Choroid plexus epithelial cell (primary cell): ENCODE measurements at regions not wholly inside any gene's neighbourhood (a gene's known extent, or its start where the extent isn't known, plus 50 kb on each side); places are given as distances from the start of the nearest gene placed in this dataset.
A peak's percentile ranks its signal among the peaks of the same experiment; 100 is the strongest.

Experiments
- DNase-seq: peaks from one replicate; pipeline ENCODE4 v3.0.0-alpha.2; 2010; ENCODE audit warnings: low read depth
- H3K4me3 ChIP-seq: 2 replicates; pipeline ENCODE4 v1.5.1; 2011; ENCODE audit warnings: low read depth, mild to moderate bottlenecking, control low read depth, low read length, moderate library complexity
- TF ChIP-seq, protein P1 (sequence below): conservative IDR thresholded peaks from 2 replicates; pipeline ENCODE4 v1.5.1; 2011; ENCODE audit warnings: low read depth, mild to moderate bottlenecking, control low read depth, inconsistent platforms, low read length, moderate library complexity

DNA sequence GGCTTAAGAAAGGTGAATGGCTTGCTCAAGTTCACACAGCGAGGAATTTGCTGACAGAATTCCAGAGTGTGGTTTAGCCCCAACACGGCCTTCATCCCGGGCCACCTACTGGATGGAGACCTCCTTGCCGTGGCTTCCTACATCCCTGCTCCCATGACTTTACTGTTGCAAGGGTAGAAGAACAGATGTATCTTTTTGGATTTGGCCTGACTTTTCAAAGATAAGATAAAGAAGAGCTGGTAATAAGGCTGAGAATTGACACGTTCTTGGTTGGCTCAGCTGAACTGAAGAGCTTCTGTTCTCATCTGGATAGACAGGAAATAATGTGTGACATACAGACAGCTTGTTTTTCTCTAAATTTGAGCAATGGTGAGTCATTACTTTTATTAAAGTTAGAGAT lies 113.1 kb downstream of the KLF5 start:
- DNase-seq = peak; percentile 47
- TF ChIP-seq, protein P1, sequence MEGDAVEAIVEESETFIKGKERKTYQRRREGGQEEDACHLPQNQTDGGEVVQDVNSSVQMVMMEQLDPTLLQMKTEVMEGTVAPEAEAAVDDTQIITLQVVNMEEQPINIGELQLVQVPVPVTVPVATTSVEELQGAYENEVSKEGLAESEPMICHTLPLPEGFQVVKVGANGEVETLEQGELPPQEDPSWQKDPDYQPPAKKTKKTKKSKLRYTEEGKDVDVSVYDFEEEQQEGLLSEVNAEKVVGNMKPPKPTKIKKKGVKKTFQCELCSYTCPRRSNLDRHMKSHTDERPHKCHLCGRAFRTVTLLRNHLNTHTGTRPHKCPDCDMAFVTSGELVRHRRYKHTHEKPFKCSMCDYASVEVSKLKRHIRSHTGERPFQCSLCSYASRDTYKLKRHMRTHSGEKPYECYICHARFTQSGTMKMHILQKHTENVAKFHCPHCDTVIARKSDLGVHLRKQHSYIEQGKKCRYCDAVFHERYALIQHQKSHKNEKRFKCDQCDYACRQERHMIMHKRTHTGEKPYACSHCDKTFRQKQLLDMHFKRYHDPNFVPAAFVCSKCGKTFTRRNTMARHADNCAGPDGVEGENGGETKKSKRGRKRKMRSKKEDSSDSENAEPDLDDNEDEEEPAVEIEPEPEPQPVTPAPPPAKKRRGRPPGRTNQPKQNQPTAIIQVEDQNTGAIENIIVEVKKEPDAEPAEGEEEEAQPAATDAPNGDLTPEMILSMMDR = peak; percentile 16
- no peak overlapping the region for H3K4me3 ChIP-seq

DNA sequence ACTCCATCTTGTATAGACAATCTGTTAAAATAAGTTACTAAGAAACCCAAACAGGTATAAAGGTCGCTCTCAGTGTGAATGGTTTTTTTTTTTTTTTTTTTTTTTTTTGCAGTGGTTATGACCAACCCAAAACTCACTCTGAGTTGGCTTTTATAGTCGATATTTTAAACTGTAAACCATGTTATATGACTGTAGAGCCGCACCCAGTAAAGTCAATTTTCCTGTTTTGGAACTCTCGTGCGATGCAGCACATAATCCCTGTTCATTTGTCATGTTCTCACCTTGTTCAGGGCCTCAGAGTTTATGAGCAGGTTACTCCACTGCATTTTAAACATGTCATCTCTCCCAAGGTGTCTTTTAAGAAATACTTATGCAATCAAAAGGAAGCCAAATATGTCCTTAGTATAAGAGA lies 112.5 kb downstream of the KLF5 start:
- H3K4me3 ChIP-seq = no peak overlapping the region
- no peak for DNase-seq
- TF ChIP-seq, protein P1 = no peak

DNA sequence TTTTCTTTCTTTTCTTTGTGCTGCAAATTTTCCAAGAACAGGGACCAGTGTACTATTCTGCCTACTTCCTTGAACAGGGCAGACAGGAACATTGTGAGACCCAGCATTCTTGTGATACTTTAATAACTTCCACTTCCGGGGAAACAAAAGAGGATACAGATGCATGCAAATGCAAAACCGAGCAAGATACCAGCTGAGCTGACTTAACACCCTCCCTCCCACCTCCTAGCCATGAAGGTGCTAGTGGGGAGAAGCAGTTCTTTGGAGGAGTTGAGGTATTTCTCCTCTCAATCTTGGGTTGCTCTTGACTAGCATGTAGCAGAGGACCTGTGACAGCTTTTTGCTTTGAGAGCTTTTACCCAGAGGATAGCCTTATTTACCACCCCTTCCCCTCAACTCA lies 111.2 kb downstream of the KLF5 start:
- DNase-seq = no peak
- no peak overlapping the region for H3K4me3 ChIP-seq
- TF ChIP-seq, protein P1 = no peak

DNA sequence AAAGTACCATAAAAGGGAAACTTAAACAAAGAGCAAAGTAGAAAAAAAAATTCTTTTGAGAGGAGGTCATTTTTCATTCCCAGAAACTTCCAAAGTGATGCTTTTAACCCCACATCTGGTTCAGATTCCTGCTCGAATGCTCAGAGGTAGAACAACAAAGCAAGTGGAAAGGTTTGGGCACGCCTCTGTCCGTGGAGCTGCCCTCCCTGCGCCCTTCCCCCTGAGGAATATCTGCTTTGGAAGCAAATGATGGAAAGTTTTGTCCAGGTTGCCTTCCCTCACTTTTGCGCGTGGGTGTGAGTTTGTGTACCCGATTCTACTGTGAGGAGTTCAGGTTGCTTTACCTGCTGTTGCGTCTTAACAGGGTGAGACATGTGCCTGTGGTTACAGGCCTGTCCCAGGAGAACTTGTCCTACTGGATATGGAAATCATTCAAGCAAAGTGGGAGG lies 110.2 kb downstream of the KLF5 start:
- DNase-seq = no peak
- TF ChIP-seq, protein P1 = no peak
- no peak overlapping the region for H3K4me3 ChIP-seq

DNA sequence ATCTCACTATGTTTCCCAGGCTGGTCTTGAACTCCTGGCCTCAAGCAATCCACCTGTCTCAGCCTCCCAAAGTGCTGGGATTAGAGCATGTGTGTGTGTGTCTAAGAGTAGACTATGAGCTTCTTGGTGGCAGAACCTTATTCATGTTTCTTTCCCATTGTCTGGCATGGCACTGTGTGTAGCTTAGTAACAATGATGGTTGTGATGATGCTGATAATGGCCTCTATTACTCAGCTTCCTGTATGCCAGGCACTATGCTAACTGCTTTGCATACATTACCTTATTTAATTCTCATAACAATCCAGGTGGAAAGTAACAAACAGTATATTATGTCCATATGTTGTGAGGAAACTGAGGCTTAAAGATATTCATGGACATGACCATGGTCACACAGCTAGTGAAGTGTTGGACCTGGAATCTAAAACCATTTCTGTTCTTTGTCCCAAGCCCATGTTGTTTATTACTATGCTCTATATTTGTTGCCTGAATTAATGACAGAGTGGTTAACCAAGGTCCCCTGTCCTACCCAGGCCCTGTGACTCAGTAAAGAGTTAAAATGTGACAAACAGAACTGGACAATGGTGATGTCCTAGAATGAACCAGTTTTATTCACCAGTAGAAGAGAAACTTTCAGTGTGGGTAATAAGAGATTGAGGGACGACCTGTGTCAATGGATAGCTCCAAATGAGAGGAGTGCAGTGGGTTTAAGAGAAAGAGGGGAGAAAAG lies 109.6 kb downstream of the KLF5 start:
- DNase-seq = no peak
- TF ChIP-seq, protein P1 = no peak

DNA sequence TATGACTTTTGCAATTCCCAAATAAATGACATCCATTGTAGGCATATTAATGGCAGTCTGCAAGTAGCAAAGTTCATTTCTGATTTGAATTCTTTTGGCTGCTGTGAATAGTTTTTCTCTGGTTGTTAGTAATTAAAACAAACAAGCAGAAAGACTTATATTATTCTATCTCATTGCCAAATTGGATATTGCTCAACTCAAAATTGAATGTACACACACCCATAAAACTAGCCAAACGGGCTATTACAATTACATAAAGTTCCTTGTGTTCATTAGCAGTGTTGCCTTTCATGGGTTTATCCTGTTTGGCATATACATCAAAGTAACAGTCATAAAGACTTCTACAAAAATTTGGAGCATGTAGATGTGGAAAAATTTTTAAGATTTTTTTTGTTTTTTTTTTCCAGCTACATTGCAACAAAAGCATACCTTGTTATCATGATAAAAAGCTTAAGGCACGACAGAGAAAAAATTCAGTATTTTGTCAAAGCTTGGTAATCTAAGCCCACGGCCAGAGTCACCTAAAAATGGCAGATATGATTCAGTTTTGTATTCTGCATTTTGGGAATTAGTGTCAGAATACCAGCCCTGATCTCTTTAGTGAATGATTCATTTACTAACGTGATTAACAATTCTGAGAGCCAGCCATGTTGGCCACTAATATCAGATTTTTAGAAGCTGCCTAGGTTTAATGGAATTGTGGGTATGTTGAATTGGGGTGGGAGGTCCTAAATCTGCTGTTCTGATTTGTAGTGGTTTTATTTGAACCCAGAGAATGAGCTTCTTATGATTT lies 108.4 kb downstream of the KLF5 start:
- TF ChIP-seq, protein P1 = no peak
- DNase-seq = no peak
- H3K4me3 ChIP-seq = no peak overlapping the region

More for the DNA sequence above, 109.6 kb downstream of the KLF5 start:
- no peak overlapping the region for H3K4me3 ChIP-seq
